ENCODE measurements at regions not wholly inside any gene's neighbourhood (a gene's known extent, or its start where the extent isn't known, plus 50 kb on each side); places are given as distances from the start of the nearest gene placed in this dataset.

DNA sequence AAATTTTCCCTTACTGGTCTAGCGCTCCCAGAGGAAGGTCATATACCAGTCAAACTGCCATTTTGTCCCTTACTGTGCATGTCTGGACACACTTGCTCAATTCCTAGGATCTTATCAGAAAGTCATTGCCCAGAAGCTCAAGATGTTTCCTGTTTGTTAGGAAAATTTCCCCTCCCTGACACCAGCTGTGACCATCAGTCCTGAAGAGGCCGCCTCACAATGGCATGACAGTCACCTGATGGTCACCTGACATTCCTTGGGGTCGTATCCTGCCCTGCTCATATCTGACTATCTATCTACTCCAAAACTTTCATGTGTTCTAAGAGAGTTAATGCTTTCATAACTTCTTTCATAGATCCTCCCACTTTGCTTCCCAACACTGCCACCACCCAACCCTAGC, 219.9 kb downstream of the OTOR start:
- H3K9me3 ChIP-seq, result no peaks in the 10 kb centered on the region
- 69 to 77% methylated on average over 3 of the region's 3 CpGs for WGBS, 2 donors
- no peaks in the 10 kb centered on the region for H3K36me3 ChIP-seq
- H3K27me3 ChIP-seq, result no peaks in the 10 kb centered on the region
- TF ChIP-seq, protein P1, sequence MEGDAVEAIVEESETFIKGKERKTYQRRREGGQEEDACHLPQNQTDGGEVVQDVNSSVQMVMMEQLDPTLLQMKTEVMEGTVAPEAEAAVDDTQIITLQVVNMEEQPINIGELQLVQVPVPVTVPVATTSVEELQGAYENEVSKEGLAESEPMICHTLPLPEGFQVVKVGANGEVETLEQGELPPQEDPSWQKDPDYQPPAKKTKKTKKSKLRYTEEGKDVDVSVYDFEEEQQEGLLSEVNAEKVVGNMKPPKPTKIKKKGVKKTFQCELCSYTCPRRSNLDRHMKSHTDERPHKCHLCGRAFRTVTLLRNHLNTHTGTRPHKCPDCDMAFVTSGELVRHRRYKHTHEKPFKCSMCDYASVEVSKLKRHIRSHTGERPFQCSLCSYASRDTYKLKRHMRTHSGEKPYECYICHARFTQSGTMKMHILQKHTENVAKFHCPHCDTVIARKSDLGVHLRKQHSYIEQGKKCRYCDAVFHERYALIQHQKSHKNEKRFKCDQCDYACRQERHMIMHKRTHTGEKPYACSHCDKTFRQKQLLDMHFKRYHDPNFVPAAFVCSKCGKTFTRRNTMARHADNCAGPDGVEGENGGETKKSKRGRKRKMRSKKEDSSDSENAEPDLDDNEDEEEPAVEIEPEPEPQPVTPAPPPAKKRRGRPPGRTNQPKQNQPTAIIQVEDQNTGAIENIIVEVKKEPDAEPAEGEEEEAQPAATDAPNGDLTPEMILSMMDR (IDR thresholded peaks at IDR 0.05), result no peak
- H3K27ac ChIP-seq, result no peak overlapping the region
- DNase-seq, result no peak
- no peak for FAIRE-seq
- no peaks in the 10 kb centered on the region for H3K4me1 ChIP-seq
- intact Hi-C loops (cut with DNase I), result no loop called here
- ATAC-seq, result no peak
- H3K4me3 ChIP-seq, result no peak overlapping the region

DNA sequence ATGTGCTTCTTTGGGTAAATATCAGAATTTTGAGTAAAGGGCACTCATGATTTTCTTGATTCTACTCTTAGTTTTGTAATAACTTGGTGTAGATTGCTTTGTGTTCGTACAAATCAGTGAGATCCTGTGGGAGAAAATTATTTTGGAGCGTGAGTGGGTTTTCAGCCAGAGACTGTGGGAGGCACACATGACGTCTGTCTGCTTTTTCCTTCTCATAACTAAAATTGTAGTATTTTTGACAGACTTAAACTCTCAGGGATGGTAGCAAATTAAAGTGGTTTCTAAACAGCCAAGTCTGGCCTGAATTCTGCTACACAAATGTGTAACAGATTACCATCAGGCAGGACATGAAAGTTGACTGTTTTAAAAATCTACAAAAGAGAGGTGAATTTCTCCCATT, 222.6 kb downstream of the OTOR start:
- 60 to 68% methylated on average over 3 of the region's 3 CpGs for WGBS, 2 donors

DNA sequence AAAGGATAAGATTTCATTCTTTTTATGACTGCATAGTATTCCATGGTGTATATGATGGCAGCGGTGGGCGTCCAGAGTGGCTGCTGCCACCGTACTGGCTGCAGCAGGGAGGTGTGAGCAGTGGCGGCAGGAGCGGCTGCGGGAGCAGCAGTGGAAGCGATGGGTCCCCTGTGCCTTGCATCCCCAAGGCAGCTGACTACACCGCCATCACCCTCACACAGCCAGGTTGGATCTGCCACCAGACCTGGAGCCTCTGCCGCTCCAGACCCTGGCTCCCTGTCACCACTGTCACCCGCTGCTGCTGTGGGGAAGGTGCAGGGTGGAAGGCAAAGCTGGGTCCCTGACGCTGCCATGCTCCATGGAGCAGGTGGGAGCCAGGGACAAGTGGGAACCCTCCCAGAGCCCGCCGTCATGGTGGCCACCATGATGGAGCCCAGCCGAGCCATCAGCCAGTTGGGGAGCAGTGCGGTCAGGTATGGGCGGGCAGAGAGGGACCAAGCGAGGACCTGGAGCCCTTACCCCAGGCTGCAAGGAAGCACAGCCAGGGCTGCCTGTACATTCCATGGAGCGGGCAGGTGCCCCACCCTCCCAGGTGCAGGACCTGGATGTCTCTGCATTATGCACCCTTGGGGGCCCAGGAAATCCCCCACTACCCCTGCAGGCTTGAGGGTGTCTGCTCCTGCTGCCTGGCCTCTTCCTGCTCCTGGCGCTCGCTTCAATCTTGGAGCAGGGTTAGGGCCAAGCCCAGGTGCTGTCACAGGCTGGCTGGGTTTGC, 226.1 kb downstream of the OTOR start:
- ATAC-seq (no peak), FAIRE-seq (no peak), DNase-seq (peak in 3 of 6 donors; percentile 14 to 44 (median 38))
- Histone ChIP-seq H3K4me3 (no peak overlapping the region), H3K9me3 (no peaks in the 10 kb centered on the region), H3K27ac (no peak overlapping the region), H3K36me3 (no peaks in the 10 kb centered on the region), H3K27me3 (no peaks in the 10 kb centered on the region), H3K4me1 (no peaks in the 10 kb centered on the region)
- TF ChIP-seq, protein P1 (IDR thresholded peaks at IDR 0.05), result no peak
- 89 to 97% methylated on average over 20 of the region's 20 CpGs for WGBS, 2 donors
- intact Hi-C loops (cut with DNase I), result no loop called here

More for the DNA sequence above, 222.6 kb downstream of the OTOR start:
- no peak overlapping the region for H3K27ac ChIP-seq
- TF ChIP-seq, protein P1 (IDR thresholded peaks at IDR 0.05), result no peak
- no peaks in the 10 kb centered on the region for H3K9me3 ChIP-seq
- H3K27me3 ChIP-seq, result no peaks in the 10 kb centered on the region
- H3K4me3 ChIP-seq, result no peak overlapping the region
- ATAC-seq (no peak), FAIRE-seq (no peak), DNase-seq (no peak)
- no peaks in the 10 kb centered on the region for H3K4me1 ChIP-seq
- no peaks in the 10 kb centered on the region for H3K36me3 ChIP-seq
- intact Hi-C loops (cut with DNase I), result no loop called here

DNA sequence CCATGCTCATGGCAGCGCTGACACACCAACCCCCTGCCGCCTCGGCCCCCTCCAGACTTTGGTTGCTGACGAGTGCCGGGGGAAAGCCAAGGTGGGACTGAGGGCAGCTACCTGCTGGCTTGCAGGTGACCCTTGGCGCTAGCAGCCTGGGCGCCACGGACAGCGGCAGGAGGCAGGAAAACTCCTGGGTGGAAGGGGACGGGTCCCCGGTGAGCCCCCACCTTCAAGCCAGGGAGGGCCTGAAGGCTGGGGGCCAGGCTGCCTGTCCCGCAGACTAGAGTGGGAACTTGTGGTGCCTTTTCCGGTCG, 226.7 kb downstream of the OTOR start:
- no peaks in the 10 kb centered on the region for H3K4me1 ChIP-seq
- H3K27ac ChIP-seq, result no peak overlapping the region
- no peaks in the 10 kb centered on the region for H3K36me3 ChIP-seq
- TF ChIP-seq, protein P1 (IDR thresholded peaks at IDR 0.05), result no peak
- FAIRE-seq (no peak), DNase-seq (peak in 2 of 6 donors; percentile 37 to 63), ATAC-seq (no peak)
- no peak overlapping the region for H3K4me3 ChIP-seq
- intact Hi-C loops (cut with DNase I), result no loop called here
- 80 to 86% methylated on average over 14 of the region's 14 CpGs for WGBS, 2 donors
- H3K9me3 ChIP-seq, result no peaks in the 10 kb centered on the region
- H3K27me3 ChIP-seq, result no peaks in the 10 kb centered on the region

DNA sequence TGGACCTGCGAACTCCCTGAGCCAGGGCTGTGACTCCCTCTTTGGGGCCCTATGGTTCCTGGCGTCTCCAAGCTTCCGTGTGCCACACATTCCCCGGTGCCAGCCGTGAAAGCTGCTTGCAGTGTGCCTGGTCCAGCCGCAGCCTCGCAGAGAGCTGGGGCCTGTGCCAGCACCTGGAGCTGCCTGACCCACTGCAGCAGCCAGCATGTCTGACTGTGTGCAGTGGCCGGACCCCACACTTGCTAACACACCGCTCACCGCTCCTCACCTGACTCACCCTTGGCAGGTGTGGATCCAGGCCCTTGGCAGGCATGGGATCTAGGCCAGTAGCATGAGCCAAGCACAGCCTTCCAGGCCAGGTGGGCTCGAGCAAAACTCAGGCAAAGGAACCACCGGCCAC, 227.5 kb downstream of the OTOR start:
- no peak overlapping the region for H3K4me3 ChIP-seq
- 76 to 85% methylated on average over 12 of the region's 12 CpGs for WGBS, 2 donors
- no peaks in the 10 kb centered on the region for H3K9me3 ChIP-seq
- TF ChIP-seq, protein P1 (IDR thresholded peaks at IDR 0.05), result no peak
- H3K36me3 ChIP-seq, result no peaks in the 10 kb centered on the region
- no peaks in the 10 kb centered on the region for H3K27me3 ChIP-seq
- ATAC-seq (no peak), DNase-seq (peak in 3 of 6 donors; percentile 13 to 40 (median 37)), FAIRE-seq (no peak)
- H3K27ac ChIP-seq, result no peak overlapping the region
- no peaks in the 10 kb centered on the region for H3K4me1 ChIP-seq
- intact Hi-C loops (cut with DNase I), result no loop called here

All from pancreas (tissue), 10 donors.